ENCODE measurements at regions not wholly inside any gene's neighbourhood (a gene's known extent, or its start where the extent isn't known, plus 50 kb on each side); places are given as distances from the start of the nearest gene placed in this dataset.

- no peaks in the 10 kb centered on the region for H3K27me3 Mint-ChIP-seq (ENCODE audit: low read depth)
- H3K4me3 Mint-ChIP-seq (ENCODE audit: unreplicated experiment), result no peak overlapping the region
- H3K9me3 Mint-ChIP-seq (ENCODE audit: low read depth), result no peaks in the 10 kb centered on the region
- DNase-seq (ENCODE audit: low spot score), result no peak
- no peak overlapping the region for H3K27ac Mint-ChIP-seq (ENCODE audit: unreplicated experiment)
- no peaks in the 10 kb centered on the region for H3K36me3 Mint-ChIP-seq (ENCODE audit: low read depth)
- H3K4me1 Mint-ChIP-seq (ENCODE audit: low read depth), result no peaks in the 10 kb centered on the region
- TF ChIP-seq, protein P1, sequence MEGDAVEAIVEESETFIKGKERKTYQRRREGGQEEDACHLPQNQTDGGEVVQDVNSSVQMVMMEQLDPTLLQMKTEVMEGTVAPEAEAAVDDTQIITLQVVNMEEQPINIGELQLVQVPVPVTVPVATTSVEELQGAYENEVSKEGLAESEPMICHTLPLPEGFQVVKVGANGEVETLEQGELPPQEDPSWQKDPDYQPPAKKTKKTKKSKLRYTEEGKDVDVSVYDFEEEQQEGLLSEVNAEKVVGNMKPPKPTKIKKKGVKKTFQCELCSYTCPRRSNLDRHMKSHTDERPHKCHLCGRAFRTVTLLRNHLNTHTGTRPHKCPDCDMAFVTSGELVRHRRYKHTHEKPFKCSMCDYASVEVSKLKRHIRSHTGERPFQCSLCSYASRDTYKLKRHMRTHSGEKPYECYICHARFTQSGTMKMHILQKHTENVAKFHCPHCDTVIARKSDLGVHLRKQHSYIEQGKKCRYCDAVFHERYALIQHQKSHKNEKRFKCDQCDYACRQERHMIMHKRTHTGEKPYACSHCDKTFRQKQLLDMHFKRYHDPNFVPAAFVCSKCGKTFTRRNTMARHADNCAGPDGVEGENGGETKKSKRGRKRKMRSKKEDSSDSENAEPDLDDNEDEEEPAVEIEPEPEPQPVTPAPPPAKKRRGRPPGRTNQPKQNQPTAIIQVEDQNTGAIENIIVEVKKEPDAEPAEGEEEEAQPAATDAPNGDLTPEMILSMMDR (IDR thresholded peaks at IDR 0.05), result no peak
Observed at GRCh38 chr12:70096759-70097410, 146.3 kb upstream of the CNOT2 start.

- H3K27me3 Mint-ChIP-seq (ENCODE audit: low read depth), result no peaks in the 10 kb centered on the region
- no peak for DNase-seq (ENCODE audit: low spot score)
- H3K27ac Mint-ChIP-seq (ENCODE audit: unreplicated experiment), result no peak overlapping the region
- H3K4me1 Mint-ChIP-seq (ENCODE audit: low read depth), result no peaks in the 10 kb centered on the region
- no peak overlapping the region for H3K4me3 Mint-ChIP-seq (ENCODE audit: unreplicated experiment)
- no peaks in the 10 kb centered on the region for H3K9me3 Mint-ChIP-seq (ENCODE audit: low read depth)
- TF ChIP-seq, protein P1 (IDR thresholded peaks at IDR 0.05), result no peak
- no peaks in the 10 kb centered on the region for H3K36me3 Mint-ChIP-seq (ENCODE audit: low read depth)
Observed at GRCh38 chr12:70101064-70101463, 142.2 kb upstream of the CNOT2 start.

GRCh38 chr12:70106347-70106746 is 136.9 kb upstream of the CNOT2 start:
- no peak for DNase-seq (ENCODE audit: low spot score)
- Mint-ChIP-seq H3K4me3 (ENCODE audit: unreplicated experiment) (no peak overlapping the region), H3K36me3 (ENCODE audit: low read depth) (peaks cover 6% of the 10 kb centered on the region), H3K27me3 (ENCODE audit: low read depth) (no peaks in the 10 kb centered on the region), H3K27ac (ENCODE audit: unreplicated experiment) (no peak overlapping the region), H3K9me3 (ENCODE audit: low read depth) (peaks cover 17% of the 10 kb centered on the region), H3K4me1 (ENCODE audit: low read depth) (no peaks in the 10 kb centered on the region)
- TF ChIP-seq, protein P1 (IDR thresholded peaks at IDR 0.05), result no peak

DNA sequence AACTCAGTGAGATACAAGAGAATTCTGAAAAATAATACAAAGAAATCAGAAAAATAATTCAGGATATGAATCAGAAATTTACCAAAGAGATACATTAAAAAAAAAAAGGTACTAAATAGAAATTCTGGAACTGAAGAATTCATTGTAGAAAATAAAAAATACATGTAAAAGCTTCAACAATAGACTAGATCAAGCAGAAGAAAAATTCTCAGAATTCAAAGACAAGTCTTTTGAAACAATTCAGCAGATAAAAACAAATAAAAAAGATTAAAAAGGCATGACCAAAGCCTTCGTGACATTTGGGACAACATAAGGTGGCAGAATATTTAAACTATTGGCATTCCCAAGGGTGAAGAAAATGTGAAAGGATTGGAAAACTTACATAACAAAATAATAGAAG is 133.1 kb upstream of the CNOT2 start:
- no peak for DNase-seq (ENCODE audit: low spot score)
- TF ChIP-seq, protein P1 (IDR thresholded peaks at IDR 0.05), result no peak
- Mint-ChIP-seq H3K27me3 (ENCODE audit: low read depth) (no peaks in the 10 kb centered on the region), H3K4me1 (ENCODE audit: low read depth) (no peaks in the 10 kb centered on the region), H3K9me3 (ENCODE audit: low read depth) (peaks cover 39% of the 10 kb centered on the region), H3K36me3 (ENCODE audit: low read depth) (peaks cover 6% of the 10 kb centered on the region), H3K27ac (ENCODE audit: unreplicated experiment) (no peak overlapping the region), H3K4me3 (ENCODE audit: unreplicated experiment) (no peak overlapping the region)

- TF ChIP-seq, protein P1 (IDR thresholded peaks at IDR 0.05), result no peak
- Mint-ChIP-seq H3K9me3 (ENCODE audit: low read depth) (peaks cover 19% of the 10 kb centered on the region), H3K27me3 (ENCODE audit: low read depth) (no peaks in the 10 kb centered on the region), H3K4me3 (ENCODE audit: unreplicated experiment) (no peak overlapping the region), H3K4me1 (ENCODE audit: low read depth) (no peaks in the 10 kb centered on the region), H3K27ac (ENCODE audit: unreplicated experiment) (no peak overlapping the region), H3K36me3 (ENCODE audit: low read depth) (no peaks in the 10 kb centered on the region)
- DNase-seq (ENCODE audit: low spot score), result no peak
Observed at GRCh38 chr12:70117670-70118069, 125.6 kb upstream of the CNOT2 start.
